Kidney capillary endothelial cell (primary cell): ENCODE measurements at regions not wholly inside any gene's neighbourhood (a gene's known extent, or its start where the extent isn't known, plus 50 kb on each side); places are given as distances from the start of the nearest gene placed in this dataset.
"Not testable (repeated sequence)": the region's sequence is repeated elsewhere in the genome, so short reads cannot be mapped to it uniquely, and the experiment has no call there.

Experiments used
- DNase-seq: peaks from one replicate; pipeline ENCODE4 v3.0.0-alpha.2; 2018; ENCODE audit warnings: low spot score

DNA sequence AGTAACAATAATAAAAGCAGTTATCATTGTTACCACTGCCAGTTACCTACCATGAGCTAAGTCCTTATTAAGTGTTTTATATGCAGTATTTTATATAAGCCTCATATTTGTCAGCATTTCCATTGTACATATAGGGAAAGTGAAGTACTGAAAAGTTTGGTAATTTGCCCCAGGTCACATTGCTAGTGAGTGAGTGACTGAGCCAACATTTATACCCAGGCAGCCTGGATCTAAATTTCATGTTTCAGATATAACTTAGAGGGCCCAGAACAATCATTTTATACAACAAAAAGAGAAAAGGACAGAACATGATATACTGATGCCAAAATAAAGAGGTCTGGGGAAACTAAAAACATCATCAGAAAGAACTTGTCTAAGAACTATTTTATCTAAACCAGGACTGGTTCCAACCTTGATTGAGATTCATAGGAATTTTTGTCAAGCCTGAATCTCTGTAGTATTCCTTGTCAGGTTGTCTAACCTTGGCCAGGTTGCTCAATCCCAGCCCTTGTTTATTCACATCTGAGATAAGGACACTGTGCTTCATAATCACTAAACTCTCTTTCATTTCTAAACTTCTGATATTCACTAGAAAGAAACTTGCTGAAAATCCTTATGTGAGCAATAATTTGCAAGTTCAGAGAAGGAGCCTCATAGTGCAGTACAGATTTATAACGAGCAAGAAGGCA is 308.2 kb downstream of the IPMK start:
- DNase-seq: no peak

DNA sequence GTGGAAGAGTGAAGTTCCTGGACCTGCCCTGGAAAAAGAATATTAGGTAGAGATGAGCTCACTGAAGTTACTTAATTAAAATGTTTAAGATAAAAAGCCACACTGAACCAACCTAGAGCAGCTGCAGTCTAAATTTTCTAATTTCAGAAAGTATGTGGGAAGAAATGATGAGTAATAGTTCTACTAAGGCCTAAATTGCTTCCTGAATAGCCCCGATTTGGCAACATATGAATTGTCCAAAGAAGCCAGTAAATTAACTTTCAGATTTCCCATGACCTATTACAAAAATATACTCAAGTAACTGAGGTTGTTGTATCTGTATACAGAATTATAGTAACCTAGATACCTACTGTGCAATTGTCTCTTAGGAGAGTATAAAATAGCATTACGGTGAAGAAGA is 312.6 kb downstream of the IPMK start:
- no peak for DNase-seq

- no peak for DNase-seq
These were observed 315.0 kb downstream of the IPMK start for GRCh38 chr10:57952741-57953140.

DNA sequence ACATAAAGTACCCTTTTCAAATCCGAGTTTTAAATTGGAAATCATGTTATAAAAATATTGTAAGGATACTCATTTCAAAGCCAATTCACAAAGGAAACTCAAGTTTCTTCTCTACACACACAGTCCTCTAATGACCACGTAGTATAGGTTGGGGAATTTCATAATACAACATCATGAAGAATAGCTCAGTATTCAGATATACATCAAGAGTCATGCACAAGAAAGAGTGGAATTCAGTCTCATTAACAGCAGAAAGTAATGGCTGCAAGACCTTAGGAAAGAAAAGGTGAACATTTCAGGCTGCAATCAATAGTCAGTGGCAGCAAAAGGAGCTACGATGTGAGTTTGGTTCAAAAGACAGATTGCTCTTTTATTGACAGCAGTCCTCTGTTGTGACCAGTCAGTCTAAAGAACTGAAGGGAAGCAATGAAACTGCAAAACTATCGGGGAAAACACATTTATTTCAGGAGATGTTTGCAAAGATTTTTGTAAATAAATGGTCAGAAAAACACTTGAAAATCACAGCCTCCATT is 317.2 kb downstream of the IPMK start:
- DNase-seq: no peak

GRCh38 chr10:57948796-57949195 is 318.9 kb downstream of the IPMK start:
- DNase-seq: no peak

- DNase-seq: no peak
These were observed 320.9 kb downstream of the IPMK start for GRCh38 chr10:57946833-57947232.

DNA sequence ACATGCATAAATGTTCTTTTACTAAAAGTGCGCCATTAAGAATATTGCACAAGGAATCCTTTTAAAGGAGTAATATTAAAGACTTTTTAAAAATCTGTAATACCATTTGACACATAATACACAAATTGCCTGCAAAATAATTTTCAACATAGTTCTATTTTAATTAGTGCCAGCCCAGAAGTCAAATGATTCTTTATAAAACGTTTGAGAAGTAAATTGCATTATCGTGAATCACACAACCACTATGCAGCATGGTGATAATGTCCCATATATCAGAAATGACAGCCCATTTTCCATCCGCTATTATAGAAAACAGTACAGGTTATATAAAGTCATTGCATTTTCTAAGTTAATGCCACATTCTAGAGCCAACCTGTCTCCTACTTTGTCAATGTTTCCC is 324.0 kb downstream of the IPMK start:
- no peak for DNase-seq

- no peak for DNase-seq
These were observed 342.6 kb downstream of the IPMK start for GRCh38 chr10:57925045-57925444.

DNA sequence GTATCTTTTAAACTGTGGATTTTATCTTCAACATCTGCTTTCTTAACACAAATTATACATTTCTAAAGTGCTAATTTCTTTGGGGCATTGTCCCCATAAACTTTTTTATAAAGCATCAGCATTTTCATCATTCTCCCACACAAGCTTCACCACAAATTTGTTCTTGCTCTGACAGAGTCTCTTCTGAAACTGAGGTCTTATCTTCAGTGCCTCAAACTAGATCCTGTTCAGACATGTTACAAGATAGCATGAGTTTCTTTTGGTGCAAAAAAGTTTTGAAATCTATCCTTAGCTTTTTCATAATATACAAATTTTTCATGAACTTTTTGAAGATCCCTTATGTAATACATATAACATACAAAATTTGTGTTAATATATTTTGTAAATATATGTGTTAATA is 346.6 kb downstream of the IPMK start:
- no peak for DNase-seq

DNA sequence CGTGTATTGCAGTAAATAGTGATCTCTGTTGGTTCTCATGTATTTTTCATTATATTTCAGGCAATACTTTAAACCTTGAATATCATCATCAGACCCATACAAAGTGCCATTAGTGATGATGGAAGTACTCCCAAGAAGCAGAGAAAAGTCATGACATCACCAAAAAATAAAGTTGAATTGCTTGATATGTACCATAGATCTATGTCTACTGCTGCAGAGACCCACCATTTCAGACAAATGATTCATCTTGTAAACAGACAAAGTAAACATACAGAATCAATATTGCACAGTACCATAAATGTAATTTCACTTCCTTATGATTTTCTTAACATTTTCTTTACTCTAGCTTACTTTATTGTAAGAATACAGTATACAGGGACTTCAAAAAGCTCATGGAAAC is 347.8 kb downstream of the IPMK start:
- no peak for DNase-seq

GRCh38 chr10:57917019-57917418 is 350.7 kb downstream of the IPMK start:
- no peak for DNase-seq

DNA sequence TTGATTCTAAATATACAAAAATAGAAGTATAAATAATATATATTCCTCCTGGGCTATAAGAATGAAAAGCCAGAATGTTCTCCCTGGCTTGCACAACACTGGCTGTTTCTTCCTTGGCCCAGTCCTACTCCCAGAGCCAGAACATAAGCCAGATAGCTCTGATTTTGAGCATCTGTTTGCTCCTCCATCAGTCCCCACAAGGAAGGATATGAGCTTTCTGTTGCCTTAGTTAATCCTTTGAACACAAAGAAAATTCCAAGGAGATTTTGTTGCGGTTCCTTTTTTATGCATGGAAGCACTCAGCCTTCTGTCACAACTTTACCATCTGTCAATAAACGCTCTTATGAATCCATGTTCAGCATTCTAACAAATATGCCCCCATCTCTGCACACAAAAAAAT is 361.8 kb downstream of the IPMK start:
- no peak for DNase-seq

GRCh38 chr10:57905010-57905409 is 362.7 kb downstream of the IPMK start:
- no peak for DNase-seq

GRCh38 chr10:57898231-57898630 is 369.5 kb downstream of the IPMK start:
- no peak for DNase-seq

- DNase-seq: no peak
These were observed 370.1 kb downstream of the IPMK start for GRCh38 chr10:57897611-57898010.

GRCh38 chr10:57894361-57894760 is 373.3 kb downstream of the IPMK start:
- no peak for DNase-seq

- no peak for DNase-seq
These were observed 376.3 kb downstream of the IPMK start for GRCh38 chr10:57891201-57892006.

- DNase-seq: no peak
These were observed 377.0 kb downstream of the IPMK start for GRCh38 chr10:57890691-57891090.

DNA sequence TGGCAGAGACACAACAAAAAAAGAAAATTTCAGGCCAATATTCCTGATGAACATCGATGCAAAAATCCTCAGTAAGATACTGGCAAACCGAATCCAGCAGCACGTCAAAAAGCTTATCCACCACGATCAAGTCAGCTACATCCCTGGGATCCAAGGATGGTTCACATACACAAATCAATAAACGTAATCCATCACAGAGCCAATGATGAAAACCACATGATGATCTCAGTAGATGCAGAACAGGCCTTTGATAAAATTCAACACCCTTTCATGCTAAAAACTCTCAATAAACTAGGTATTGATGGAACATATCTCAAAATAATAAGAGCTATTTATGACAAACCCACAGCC is 382.1 kb downstream of the IPMK start:
- not testable (repeated sequence) for DNase-seq

GRCh38 chr10:57884965-57885617 is 382.6 kb downstream of the IPMK start:
- no peak for DNase-seq

GRCh38 chr10:57884407-57884806 is 383.3 kb downstream of the IPMK start:
- DNase-seq: no peak

- DNase-seq: no peak
These were observed 387.1 kb downstream of the IPMK start for GRCh38 chr10:57880446-57881227.
